Natural killer cell (primary cell): ENCODE measurements at regions not wholly inside any gene's neighbourhood (a gene's known extent, or its start where the extent isn't known, plus 50 kb on each side); places are given as distances from the start of the nearest gene placed in this dataset.
"Not testable (repeated sequence)": the region's sequence is repeated elsewhere in the genome, so short reads cannot be mapped to it uniquely, and the experiment has no call there.

Experiments
- ATAC-seq, 3 donors: fragments of 150-1000 bp in 2 of 3; fragments of 200-7000 bp in 1 of 3; cut with Tn5 transposase; 1 replicate in 1 of 3; 2 replicates in 2 of 3; pipeline ENCODE4 v1.10.0; 2021; ENCODE audit warnings: mild to moderate bottlenecking in 2 of 3, moderate library complexity in 2 of 3
- DNase-seq, 2 donors: peaks; one replicate each; pipeline versions ENCODE4 v3.0.0 to v3.0.0-alpha.2; 2013 to 2021; ENCODE audit warnings: mixed read lengths in 1 of 2
- H3K27ac ChIP-seq: one replicate; pipeline ENCODE4 v1.5.1; 2013; ENCODE audit warnings: mild to moderate bottlenecking, low read length
- H3K27me3 ChIP-seq: one replicate; pipeline ENCODE4 v1.6.1; 2013; ENCODE audit warnings: low read length; ENCODE audit not compliant: control insufficient read depth, insufficient read depth
- H3K36me3 ChIP-seq: one replicate; pipeline ENCODE4 v1.6.1; 2013; ENCODE audit warnings: low read length; ENCODE audit not compliant: control insufficient read depth, insufficient read depth
- H3K4me1 ChIP-seq: one replicate; pipeline ENCODE4 v1.6.1; 2013; ENCODE audit warnings: low read length; ENCODE audit not compliant: control insufficient read depth, insufficient read depth
- H3K4me3 ChIP-seq: one replicate; pipeline ENCODE4 v1.5.1; 2013; ENCODE audit warnings: low read length
- H3K9me3 ChIP-seq: one replicate; pipeline ENCODE4 v1.6.1; 2013; ENCODE audit warnings: low read length; ENCODE audit not compliant: control insufficient read depth, insufficient read depth
- H3K27ac Mint-ChIP-seq, 2 donors: one replicate each; pipeline ENCODE4 v1.8.0; 2022; ENCODE audit warnings: mild to moderate bottlenecking in 2 of 2, mixed read lengths in 2 of 2, moderate library complexity in 1 of 2
- H3K27me3 Mint-ChIP-seq, 2 donors: one replicate each; pipeline ENCODE4 v1.8.0; 2022; ENCODE audit warnings: low read depth in 2 of 2, mixed read lengths in 2 of 2
- H3K36me3 Mint-ChIP-seq: one replicate; pipeline ENCODE4 v1.8.0; 2022; ENCODE audit warnings: mixed read lengths
- H3K4me1 Mint-ChIP-seq, 2 donors: one replicate each; pipeline ENCODE4 v1.8.0; 2022; ENCODE audit warnings: mixed read lengths in 2 of 2
- H3K4me3 Mint-ChIP-seq: one replicate; pipeline ENCODE4 v1.8.0; 2022; ENCODE audit warnings: mild to moderate bottlenecking, moderate library complexity, mixed read lengths
- H3K9me3 Mint-ChIP-seq, 2 donors: one replicate each; pipeline ENCODE4 v1.8.0; 2022; ENCODE audit warnings: mixed read lengths in 2 of 2
- whole genome bisulfite sequencing: methylation state at CpG from one replicate; pipeline ENCODE4 v1.1.7; 2013; ENCODE audit warnings: missing lambda C conversion rate; ENCODE audit not compliant: insufficient coverage; 5-methylcytosine and 5-hydroxymethylcytosine counted together
- intact Hi-C: fragments of 100-400 bp; cut with micrococcal nuclease; formaldehyde crosslinking; loops from one replicate; pipeline ENCODE4 v1.14.2; 2022
- TF ChIP-seq, protein P1 (sequence below): fragments of 200-600 bp; IDR thresholded peaks from one replicate; pipeline ENCODE4 v1.8.0; 2022; ENCODE audit warnings: antibody characterized with exemption

- 84% methylated on average over 2 of the region's 3 CpGs for WGBS
- Mint-ChIP-seq H3K27ac (no peak overlapping the region), H3K4me3 (no peak overlapping the region), H3K4me1 (peaks cover 0 to 1% of the 10 kb centered on the region in 2 donors), H3K27me3 (peaks cover 0 to 4% of the 10 kb centered on the region in 2 donors), H3K36me3 (no peaks in the 10 kb centered on the region), H3K9me3 (no peaks in the 10 kb centered on the region)
- ATAC-seq (no peak), DNase-seq (no peak)
- Histone ChIP-seq H3K27me3 (no peaks in the 10 kb centered on the region), H3K36me3 (no peaks in the 10 kb centered on the region), H3K4me1 (no peaks in the 10 kb centered on the region), H3K27ac (no peak overlapping the region), H3K4me3 (no peak overlapping the region), H3K9me3 (no peaks in the 10 kb centered on the region)
- TF ChIP-seq, protein P1, sequence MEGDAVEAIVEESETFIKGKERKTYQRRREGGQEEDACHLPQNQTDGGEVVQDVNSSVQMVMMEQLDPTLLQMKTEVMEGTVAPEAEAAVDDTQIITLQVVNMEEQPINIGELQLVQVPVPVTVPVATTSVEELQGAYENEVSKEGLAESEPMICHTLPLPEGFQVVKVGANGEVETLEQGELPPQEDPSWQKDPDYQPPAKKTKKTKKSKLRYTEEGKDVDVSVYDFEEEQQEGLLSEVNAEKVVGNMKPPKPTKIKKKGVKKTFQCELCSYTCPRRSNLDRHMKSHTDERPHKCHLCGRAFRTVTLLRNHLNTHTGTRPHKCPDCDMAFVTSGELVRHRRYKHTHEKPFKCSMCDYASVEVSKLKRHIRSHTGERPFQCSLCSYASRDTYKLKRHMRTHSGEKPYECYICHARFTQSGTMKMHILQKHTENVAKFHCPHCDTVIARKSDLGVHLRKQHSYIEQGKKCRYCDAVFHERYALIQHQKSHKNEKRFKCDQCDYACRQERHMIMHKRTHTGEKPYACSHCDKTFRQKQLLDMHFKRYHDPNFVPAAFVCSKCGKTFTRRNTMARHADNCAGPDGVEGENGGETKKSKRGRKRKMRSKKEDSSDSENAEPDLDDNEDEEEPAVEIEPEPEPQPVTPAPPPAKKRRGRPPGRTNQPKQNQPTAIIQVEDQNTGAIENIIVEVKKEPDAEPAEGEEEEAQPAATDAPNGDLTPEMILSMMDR = no peak
- intact Hi-C loops = no loop called here
These were observed 50.6 kb upstream of the EHBP1 start for GRCh38 chr2:62654876-62655359.

GRCh38 chr2:62654423-62654791, 51.1 kb upstream of the EHBP1 start:
- no peaks in the 10 kb centered on the region for H3K9me3 Mint-ChIP-seq
- WGBS = 98% methylated on average over 3 of the region's 3 CpGs
- Histone ChIP-seq H3K9me3 (no peaks in the 10 kb centered on the region), H3K27me3 (no peaks in the 10 kb centered on the region), H3K4me3 (no peak overlapping the region), H3K27ac (no peak overlapping the region), H3K4me1 (no peaks in the 10 kb centered on the region), H3K36me3 (no peaks in the 10 kb centered on the region)
- DNase-seq = no peak
- peaks cover 0 to 4% of the 10 kb centered on the region in 2 donors for H3K27me3 Mint-ChIP-seq
- intact Hi-C loops = no loop called here
- no peaks in the 10 kb centered on the region for H3K36me3 Mint-ChIP-seq
- H3K27ac Mint-ChIP-seq = no peak overlapping the region
- TF ChIP-seq, protein P1 = no peak
- H3K4me3 Mint-ChIP-seq = no peak overlapping the region
- no peak for ATAC-seq
- H3K4me1 Mint-ChIP-seq = no peaks in the 10 kb centered on the region

- Mint-ChIP-seq H3K4me1 (no peaks in the 10 kb centered on the region), H3K36me3 (no peaks in the 10 kb centered on the region), H3K27ac (no peak overlapping the region), H3K4me3 (no peak overlapping the region), H3K27me3 (peaks cover 0 to 4% of the 10 kb centered on the region in 2 donors), H3K9me3 (no peaks in the 10 kb centered on the region)
- DNase-seq = no peak
- Histone ChIP-seq H3K4me1 (no peaks in the 10 kb centered on the region), H3K9me3 (no peaks in the 10 kb centered on the region), H3K4me3 (no peak overlapping the region), H3K36me3 (no peaks in the 10 kb centered on the region), H3K27ac (no peak overlapping the region), H3K27me3 (no peaks in the 10 kb centered on the region)
- no peak for ATAC-seq
- intact Hi-C loops = no loop called here
- TF ChIP-seq, protein P1 = no peak
- WGBS = 94% methylated on average over 4 of the region's 5 CpGs
These were observed 51.7 kb upstream of the EHBP1 start for GRCh38 chr2:62653582-62654422.

GRCh38 chr2:62649087-62649486, 56.4 kb upstream of the EHBP1 start:
- H3K4me3 ChIP-seq, H3K4me1 ChIP-seq, H3K27ac Mint-ChIP-seq, H3K27ac ChIP-seq, H3K36me3 ChIP-seq, ATAC-seq, intact Hi-C loops, H3K27me3 ChIP-seq, H3K4me3 Mint-ChIP-seq, DNase-seq, H3K4me1 Mint-ChIP-seq, H3K9me3 Mint-ChIP-seq, H3K27me3 Mint-ChIP-seq, H3K9me3 ChIP-seq, H3K36me3 Mint-ChIP-seq: not testable (repeated sequence)
- no CpG with 5 or more reads among the region's 2 CpGs for WGBS
